NCI-H2107 treated with DMSO at 0.1 percent for 48 hours (cell line): ENCODE measurements at regions not wholly inside any gene's neighbourhood (a gene's known extent, or its start where the extent isn't known, plus 50 kb on each side); places are given as distances from the start of the nearest gene placed in this dataset.

Source experiments
- DNase-seq: peaks from one replicate; lab custom pipeline; 2025; ENCODE audit not compliant: unreplicated experiment; lab: John Stamatoyannopoulos, UW

- DNase-seq: no peak
Measured at GRCh38 chr2:204223544-204223943, 287.0 kb downstream of the ICOS start.

- DNase-seq: peak; percentile 20
Measured at GRCh38 chr2:204225671-204226073, 289.1 kb downstream of the ICOS start.

- no peak for DNase-seq
Measured at GRCh38 chr2:204226305-204226880, 289.8 kb downstream of the ICOS start.

- peak; percentile 70 for DNase-seq
Measured at GRCh38 chr2:204228169-204228886, 291.8 kb downstream of the ICOS start.

GRCh38 chr2:204234248-204234647 is 297.7 kb downstream of the ICOS start:
- no peak for DNase-seq

- no peak for DNase-seq
Measured at GRCh38 chr2:204234879-204235278, 298.3 kb downstream of the ICOS start.

- no peak for DNase-seq
Measured at GRCh38 chr2:204237416-204237815, 300.9 kb downstream of the ICOS start.

- DNase-seq: no peak
Measured at GRCh38 chr2:204239411-204240165, 303.0 kb downstream of the ICOS start.

GRCh38 chr2:204240961-204241360 is 304.3 kb upstream of the PARD3B start:
- no peak for DNase-seq

GRCh38 chr2:204249437-204249836 is 295.8 kb upstream of the PARD3B start:
- DNase-seq: no peak

GRCh38 chr2:204250692-204251091 is 294.6 kb upstream of the PARD3B start:
- no peak for DNase-seq

GRCh38 chr2:204251158-204251997 is 293.9 kb upstream of the PARD3B start:
- no peak for DNase-seq

GRCh38 chr2:204251998-204252376 is 293.3 kb upstream of the PARD3B start:
- no peak for DNase-seq

GRCh38 chr2:204255071-204255470 is 290.2 kb upstream of the PARD3B start:
- DNase-seq: peak; percentile 55

GRCh38 chr2:204255526-204255925 is 289.7 kb upstream of the PARD3B start:
- DNase-seq: no peak

- DNase-seq: no peak
Measured at GRCh38 chr2:204257781-204258180, 287.5 kb upstream of the PARD3B start.

- DNase-seq: no peak
Measured at GRCh38 chr2:204258890-204259289, 286.4 kb upstream of the PARD3B start.

GRCh38 chr2:204260162-204260877 is 285.0 kb upstream of the PARD3B start:
- peak; percentile 75 for DNase-seq

- no peak for DNase-seq
Measured at GRCh38 chr2:204260901-204261300, 284.4 kb upstream of the PARD3B start.

- no peak for DNase-seq
Measured at GRCh38 chr2:204261846-204262245, 283.4 kb upstream of the PARD3B start.
